Dedifferentiated amniotic fluid mesenchymal stem cell (primary cell): ENCODE measurements at regions not wholly inside any gene's neighbourhood (a gene's known extent, or its start where the extent isn't known, plus 50 kb on each side); places are given as distances from the start of the nearest gene placed in this dataset.

Source experiments
- DNase-seq: peaks from one replicate; pipeline ENCODE4 v3.0.0-alpha.2; 2016; ENCODE audit errors: extremely low spot score

DNA sequence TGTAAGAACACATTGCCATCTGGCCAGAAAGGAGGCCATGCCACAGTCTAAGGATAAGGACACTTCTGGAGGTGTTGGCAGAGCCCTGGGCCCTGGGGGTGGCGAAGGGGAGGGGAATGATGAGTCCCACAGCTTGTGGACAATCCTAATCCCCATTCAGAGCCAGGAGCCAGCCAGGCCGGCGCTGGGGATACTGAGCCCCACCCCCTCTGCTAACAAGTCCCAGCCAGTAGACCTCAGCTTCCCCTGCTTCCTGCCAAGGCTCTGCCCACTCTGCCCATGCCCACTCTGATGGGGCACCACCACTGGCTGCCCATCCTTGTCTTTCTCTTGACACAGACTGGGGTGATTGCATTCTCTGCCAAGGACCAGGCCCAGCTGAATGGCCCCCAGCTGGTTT is 71.9 kb downstream of the NAV1 start:
- no peak for DNase-seq

DNA sequence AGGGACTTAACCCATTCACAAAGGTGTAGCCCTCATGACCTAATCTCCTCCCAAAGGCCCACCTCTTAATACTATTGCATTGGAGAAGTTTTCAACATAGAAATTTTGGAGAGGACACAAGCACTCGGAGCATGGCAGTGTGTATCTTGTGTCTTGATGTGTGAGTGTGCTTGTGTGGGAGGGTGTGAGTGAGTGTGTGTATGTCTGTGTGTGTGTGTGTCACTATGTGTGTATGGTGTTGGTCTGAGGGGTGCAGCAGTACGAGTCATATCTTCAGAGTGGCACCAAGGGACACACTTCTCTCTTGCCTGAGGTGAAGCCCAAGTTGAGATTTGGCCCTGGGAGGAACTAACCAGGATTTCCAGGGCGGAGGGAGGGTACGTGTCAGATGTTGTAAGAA is 73.7 kb downstream of the NAV1 start:
- no peak for DNase-seq

DNA sequence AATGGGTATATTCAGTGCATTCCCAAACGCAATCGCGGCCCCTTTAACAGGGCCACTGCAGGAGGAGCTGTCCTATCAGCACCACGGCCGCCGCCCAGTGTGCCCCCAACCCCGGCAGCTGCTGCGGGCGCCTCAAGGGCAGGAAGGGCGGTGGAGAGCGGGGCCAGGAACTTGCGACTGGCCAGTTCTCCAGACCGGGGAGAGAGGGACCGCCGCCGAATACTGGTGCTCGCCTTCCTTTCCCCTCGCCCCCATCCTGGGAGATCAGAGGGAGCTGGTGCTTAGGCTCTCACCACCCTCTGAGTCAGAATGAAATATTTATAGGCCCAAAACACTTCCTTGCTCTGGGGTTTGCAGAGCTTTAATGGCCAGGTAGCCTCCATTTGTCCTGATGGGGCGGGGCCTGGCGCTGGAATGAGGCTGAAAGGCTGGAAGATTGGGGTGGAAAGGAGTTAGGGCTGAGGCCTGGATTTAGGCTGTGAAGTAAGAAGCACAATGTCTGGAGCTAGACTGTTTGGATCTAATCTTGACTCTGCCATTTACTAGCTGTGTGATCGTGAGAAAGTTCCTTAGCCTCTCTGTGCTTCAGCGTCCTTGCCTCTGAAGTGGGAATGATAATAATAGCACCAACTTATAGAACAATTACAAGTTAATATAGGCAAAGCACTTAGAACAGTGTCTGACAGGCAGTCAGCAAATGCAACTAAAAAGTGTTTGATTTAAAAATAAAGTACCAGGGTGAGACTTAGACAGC is 75.5 kb downstream of the NAV1 start:
- no peak for DNase-seq

DNA sequence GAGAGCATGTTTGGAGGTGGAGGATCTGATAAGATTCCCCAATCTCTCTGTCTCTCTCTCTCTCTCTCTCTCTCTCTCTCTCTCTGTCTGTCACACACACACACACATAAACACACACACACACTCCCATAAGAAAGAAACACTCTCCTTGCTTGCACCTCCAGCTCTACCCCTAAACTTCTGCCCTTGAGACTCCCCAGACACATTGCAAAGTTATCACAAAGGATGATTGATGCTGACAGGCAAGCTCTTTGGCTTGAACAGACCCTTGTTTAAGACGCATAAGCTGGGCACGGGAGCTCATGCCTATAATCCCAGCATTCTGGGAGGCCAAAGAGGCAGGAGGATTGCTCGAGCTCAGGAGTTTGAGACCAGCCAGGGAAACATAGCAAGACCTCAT is 78.2 kb downstream of the NAV1 start:
- no peak for DNase-seq

DNA sequence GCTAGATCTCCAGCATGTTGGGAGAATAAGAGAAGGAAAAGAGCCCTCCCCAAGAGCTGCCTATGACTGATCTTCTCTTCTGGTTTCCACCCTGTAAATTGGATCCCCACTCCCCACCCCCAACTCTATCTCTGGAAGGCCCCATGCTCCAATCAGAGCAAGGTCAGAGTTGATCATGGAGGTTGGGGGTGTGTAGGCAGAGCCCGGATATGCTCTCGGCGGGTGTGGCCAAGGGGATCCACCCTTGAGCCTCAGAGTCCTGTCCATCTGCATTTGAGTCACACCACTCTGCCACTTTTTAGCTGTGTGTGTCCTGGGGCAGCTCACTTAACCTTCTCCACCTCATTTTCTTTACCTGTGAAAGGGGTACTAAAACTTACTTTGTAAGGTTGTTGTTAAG is 79.5 kb downstream of the NAV1 start:
- DNase-seq, result no peak

DNA sequence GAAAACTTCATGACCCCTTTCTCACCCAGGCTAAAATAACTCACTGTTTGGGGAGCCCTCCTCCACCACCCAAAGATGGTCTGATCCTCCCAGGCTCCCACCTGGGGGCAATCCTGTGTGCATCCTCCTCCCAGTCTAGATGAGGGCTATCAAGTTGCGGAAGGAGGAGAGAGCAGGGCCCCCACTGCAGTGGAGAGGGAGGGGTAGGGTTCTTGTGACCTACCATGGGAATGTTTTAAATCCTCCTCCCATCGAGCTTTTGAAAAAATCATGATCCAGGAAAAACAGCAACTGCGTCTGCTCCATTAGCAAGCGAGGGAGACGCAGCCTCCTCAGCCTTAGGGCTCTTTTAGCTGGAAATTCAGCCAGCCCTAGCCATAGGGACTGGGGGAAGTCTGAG is 80.0 kb downstream of the NAV1 start:
- DNase-seq, result no peak

DNA sequence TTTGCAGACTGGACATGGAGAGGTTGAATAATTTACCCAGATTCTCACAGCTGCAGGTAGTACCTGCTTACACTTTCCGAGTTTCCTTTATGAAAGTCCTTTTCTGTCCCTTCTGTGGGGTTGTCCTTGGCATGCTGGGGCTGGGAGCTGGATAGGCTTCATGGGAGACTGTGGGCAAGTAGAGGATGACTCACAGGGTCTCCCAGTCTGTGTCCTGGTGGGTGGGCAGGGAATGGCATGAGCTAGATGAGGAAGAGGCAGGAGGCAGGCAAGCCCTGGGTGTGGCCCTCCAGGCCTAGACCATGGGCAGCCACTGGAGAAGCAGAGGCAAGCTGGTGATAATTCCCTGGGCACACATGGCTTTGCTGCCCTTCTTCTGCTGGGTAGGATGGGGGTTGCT is 80.6 kb downstream of the NAV1 start:
- no peak for DNase-seq

DNA sequence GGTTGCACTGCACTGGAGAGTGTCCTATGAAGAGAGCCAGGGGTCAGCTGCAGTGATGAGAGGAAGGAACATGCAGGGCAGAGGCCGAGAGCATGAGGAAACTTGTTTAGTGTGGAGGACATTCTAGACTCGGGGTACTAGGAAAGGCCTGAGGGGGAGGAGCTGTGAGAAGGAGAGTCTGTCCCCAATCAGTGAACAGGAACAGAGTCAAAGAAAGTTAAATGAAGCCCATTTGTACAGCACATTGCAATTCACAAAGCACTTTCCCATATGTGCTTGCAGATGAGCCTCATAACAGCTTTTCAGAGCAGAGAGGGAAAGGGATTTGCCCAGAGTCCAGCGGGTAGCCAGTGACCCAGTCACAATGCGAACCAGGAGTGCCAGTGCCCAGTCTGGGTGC is 83.4 kb downstream of the NAV1 start:
- no peak for DNase-seq

DNA sequence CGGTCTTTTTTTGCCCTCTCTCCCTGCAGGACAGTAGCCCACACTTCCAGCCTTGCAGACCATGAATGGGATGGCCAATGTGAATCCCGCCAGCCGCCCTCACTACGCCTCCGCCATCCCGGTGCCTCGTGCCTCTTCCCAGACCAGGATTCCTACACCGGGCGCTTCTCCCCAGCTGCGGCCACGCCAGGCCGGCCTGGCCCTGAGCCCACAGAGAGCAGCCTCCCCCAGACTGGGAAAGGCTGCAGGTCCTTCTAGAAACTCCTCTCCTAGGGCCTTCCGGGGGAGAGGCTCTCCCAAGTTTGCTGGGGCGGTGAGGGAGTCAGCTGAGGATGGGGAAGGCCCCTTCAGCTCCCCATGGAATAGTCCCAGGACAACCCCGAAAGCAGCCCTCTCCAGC is 83.9 kb downstream of the NAV1 start:
- DNase-seq, result no peak

DNA sequence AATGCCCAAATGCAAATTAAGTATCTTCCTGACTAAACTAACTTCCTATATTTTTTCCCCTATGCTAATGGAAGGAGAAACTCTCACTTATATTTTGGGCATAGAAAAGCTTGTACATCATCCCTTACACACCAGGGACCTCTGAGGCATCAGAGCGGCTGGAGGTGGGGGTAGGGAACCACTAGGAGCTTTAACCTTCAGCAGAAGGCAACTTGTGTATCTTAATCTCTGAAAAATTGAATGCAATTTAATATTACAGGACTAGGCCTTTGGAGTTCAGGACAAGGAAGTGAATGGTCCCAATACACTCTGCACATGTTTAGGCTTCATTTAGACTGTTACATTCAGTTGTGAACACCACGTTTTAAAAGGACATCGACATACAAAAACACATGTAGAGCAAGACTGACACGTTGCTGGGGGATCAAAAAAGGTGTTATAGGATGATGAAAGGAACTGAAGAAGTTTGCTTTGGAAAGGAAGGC is 85.9 kb downstream of the NAV1 start:
- no peak for DNase-seq

DNA sequence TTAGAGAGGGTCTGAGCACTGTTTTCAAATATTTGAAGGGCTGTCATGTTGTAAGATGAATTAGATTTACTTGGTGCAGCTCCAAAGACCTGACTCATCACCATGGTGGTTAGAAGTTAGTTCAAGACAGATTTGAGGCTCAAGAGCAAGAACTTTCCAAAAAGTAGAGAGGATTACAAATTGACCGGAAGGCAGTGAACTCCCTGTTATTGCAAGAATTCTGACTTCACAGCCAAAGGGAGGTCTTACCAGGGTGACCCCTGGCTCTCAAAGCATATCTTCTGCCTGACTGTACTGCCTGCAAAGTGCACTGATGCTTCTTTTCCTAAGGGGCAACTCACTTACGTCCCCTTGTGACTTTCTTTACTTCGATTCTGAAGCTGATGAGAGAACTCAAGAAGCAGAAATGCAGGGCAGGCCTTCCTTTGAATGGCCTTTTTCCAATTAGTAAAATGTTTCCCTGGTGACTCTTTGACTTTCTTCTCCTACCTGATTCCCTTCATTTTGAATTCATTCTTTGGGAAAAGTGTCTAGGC is 86.4 kb downstream of the NAV1 start:
- peak; percentile 91 for DNase-seq

DNA sequence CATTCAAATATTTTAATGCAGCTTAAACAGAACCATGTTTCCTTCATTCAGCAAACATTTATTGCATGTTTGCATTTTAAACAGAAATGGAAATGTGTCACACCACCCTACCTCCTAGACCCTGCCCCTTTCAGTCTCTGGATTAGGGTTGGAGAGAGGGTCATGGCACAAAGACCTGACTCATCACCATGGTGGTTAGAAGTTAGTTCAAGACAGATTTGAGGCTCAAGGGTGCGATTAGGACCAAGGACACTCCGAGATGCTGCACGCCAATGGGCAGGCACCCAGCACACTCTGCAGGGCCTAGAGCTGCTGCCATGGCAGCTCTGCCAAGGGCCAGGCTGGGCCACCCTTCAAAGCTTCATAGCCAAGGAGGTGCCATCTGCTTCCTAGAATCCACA is 86.9 kb downstream of the NAV1 start:
- DNase-seq, result no peak

DNA sequence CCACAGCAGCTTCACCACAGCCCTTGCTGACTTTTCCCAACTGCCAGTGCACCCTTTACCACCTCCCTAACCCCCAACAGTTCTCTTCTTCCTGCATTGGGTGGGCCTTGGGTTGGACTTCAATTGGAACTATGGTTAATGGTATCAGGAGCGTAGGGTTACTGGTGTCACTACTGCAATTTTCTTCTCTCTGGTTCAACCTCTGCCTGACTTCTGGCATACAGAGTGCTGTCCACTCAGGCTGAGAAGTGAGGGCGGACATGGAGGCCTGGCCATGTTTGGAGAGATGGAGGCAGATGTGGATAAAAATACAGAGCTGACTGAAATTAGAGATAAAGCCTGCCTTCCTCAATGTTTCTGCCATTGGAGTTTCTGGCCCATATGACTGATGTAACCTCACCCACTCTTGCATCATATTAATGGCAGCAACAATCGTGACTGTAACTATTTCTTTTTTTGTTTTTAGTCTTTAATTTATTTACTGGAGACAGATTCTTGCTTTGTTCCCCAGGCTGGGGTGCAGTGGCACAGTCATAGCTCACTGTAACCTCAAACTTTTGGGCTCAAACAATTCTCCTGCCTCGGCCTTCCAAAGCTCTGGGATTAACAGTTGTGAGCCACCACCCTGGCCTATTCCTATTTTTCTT is 87.8 kb downstream of the NAV1 start:
- DNase-seq, result no peak

DNA sequence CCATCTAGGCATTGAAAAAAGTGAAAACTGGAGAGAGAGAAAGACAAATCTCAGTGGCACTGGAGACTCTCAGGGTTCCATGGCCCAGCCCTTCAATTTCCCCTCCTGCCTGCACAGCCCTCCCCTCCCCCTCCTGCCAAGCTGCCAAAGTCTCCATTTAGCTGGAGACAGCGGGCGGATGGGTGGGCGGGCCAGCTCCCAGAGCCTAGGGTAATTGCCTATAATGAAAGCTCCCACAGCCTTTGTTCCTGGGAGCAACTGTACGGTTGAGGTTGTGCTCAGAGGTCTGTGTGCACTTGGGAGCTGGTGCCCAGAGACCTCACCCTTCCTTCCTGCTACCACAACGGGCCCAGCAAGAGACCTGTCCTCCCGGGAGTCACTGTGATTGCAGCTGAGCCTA is 89.6 kb downstream of the NAV1 start:
- no peak for DNase-seq

DNA sequence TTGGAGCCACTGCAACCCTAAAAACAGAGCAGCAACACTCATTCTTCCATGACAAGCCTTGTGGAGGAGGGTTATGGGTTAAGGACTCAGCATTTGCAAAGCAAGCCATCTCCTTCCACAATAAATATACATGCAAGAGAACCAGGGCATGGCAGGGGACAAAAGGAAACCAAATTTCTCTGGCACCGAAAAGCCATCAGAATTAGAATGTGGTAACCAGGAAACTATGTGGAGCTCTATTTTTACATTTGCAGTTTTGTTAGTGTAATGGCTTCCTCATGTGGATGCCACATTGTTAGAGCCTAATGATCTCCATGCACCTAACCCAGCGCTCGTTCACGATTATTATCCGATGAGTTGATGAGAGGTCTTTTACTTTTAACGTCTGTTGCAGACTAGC is 91.7 kb downstream of the NAV1 start:
- DNase-seq, result no peak

DNA sequence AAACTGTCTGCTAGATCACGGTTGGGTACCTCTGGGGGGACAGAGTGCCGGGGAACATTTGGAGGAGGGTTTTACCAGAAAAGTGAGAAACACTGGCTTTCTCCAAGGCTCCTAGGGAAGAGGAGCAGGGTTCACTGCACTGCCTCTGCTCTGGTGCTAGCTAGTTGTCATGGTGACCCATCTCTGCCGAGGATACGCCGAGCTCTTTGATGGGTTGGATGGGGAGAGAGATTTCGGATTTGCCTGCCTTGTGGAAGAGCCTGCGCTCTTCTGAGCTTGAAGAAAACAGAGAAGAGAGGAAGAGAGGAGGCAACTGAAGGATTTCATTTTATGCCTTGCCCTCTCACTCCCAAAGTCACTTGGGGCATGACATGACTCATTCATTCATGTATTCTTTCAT is 92.1 kb downstream of the NAV1 start:
- no peak for DNase-seq

DNA sequence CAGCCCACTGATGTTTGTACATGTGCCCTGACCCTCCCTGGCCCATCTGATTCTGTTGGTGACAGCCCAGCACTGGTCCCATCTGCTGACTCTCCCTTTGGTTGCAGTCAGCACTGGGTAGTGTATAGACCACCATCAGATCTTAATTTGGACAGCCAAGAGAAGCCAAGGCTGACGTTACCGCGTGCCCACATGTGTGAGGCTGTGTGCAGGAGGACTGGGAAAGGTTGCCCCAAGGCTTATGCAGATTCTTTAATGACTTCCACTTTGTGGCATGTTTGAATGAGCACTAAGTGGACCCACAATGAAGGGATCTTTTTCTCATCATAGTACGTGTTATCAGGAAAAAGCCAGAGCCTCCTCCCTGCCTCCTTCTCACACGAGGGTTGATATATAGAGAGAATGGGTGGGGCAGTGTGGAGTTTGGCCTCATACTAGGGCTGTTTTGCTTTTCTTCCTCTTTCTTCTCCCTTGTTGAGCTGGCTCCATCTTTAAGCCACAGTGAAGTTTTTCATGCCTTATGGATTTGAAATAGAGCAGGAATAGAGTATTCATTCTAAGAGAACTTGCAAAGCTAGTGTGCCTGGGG is 93.5 kb downstream of the NAV1 start:
- no peak for DNase-seq

DNA sequence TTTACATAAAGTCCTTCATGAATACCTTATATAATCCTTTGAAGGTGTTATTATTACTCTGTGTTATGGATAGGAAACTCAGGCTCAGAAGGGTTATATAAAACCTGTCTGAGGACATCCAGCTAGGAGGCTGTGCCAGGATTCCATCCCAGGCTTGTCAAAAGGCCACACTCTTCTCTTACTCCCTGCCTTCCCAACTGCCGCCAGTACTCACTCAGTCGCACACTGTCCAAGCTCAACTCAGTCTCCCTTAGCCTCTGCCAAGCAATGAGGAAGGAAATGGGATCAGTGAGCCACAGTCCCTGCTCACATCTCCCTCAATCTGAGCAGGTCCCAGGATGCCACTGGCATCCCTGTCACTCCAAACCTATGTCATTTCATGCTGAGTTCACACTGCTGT is 94.4 kb downstream of the NAV1 start:
- no peak for DNase-seq

DNA sequence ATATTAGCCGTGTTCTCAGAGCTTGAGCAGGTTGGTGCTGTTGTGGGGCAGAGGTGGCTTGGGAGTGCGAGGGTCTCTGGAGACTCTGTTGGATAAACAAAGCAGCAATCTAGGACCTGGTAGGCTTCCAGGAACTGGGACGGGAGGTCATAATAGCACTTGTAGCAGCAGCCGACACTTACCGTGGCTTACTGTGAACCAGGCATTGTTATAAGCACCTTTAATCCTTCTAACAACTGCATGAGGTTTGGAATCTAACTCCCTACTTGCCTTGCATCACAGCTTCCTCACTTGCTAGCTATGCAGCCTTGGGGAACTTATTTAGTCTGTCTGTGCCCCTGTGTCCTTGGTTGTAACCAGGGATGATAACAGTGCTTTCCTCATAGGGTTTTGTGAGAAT is 94.9 kb downstream of the NAV1 start:
- DNase-seq, result no peak

DNA sequence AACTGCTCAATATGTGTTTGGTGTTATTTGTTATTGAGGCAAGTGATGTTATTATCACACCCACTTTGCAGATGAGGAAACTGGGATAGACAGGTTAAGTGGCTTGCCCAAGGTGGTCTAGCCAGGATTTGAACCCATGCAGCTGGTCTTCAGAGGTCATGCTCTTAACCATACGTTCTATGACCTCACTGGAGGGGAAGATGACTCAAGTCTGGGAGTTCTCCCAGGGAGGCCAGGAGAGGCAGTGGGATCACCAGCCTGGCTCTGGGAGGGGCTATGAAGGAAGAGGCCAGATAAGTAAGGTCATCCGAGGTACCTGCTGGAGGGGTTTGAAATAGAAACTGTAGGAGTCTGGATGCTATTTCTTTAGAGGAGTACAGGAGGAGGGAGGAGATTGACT is 95.3 kb downstream of the NAV1 start:
- no peak for DNase-seq

DNA sequence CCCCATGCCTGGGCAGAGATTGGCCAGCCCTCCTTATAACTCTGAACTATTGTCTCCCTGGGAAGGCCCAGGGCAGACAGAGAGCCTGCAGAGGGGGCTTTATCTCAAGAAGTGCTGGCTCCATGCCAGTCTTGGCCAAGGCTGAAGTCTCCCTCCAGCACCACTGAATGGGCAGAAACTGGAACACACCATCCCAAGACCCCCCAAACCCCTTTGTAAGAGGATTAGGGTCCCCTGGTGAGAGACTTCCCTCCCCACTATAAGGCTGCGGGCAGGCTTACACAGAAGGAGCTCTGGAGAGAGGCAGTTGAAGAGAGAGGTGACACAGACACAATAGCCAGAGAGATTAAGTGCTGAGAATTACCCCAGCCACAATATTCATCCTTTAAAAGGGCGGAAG is 97.2 kb downstream of the NAV1 start:
- DNase-seq, result no peak

DNA sequence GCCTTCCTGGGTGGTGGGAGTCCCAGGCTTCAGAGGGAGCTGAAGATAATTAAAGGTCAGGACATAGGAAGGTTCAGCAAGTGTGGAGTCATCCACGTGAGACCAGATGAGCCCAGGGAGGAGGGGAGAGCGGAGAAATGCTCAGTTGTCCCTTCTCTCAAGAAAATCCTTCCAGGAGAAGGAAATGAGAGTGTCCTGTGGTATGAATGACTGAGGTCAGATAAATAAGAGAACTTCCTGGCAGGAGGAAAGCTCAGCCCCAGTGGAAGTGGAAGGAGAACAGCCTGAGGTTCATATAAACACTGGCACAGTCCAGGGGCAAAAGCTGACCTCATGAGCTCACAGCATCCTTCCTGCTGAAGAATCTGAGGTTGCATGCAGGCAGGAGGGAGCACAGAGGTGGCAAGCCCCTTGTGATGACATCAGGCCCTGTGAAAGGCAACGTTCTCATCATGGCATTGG is 97.6 kb downstream of the NAV1 start:
- no peak for DNase-seq
